ENCODE measurements at regions not wholly inside any gene's neighbourhood (a gene's known extent, or its start where the extent isn't known, plus 50 kb on each side); places are given as distances from the start of the nearest gene placed in this dataset.

GRCh38 chr2:146934921-146935320 lies 909.9 kb upstream of the ACVR2A start:
- no peak overlapping the region for H3K4me3 ChIP-seq (ENCODE audit: control extremely low read depth in 1 of 5, extremely low read depth in 1 of 5, insufficient read depth in 1 of 5, low read depth in 2 of 5, low read length in 4 of 5)
- Mint-ChIP-seq H3K4me1 (peaks cover 5% of the 10 kb centered on the region), H3K27me3 (no peaks in the 10 kb centered on the region), H3K4me3 (no peak overlapping the region), H3K27ac (no peak overlapping the region), H3K9me3 (ENCODE audit: insufficient read depth) (peaks cover 10% of the 10 kb centered on the region)
- TF ChIP-seq CTCF (IDR thresholded peaks at IDR 0.05), result no peak
- no peak for TF ChIP-seq EZH2 (IDR thresholded peaks at IDR 0.05; ENCODE audit: borderline replicate concordance, insufficient read depth, low read depth, low read length, poor library complexity, severe bottlenecking)
- peaks cover 0 to 3% (median 0%) of the 10 kb centered on the region in 3 donors for H3K9me3 ChIP-seq (ENCODE audit: control extremely low read depth in 1 of 3, control insufficient read depth in 2 of 3, insufficient read depth in 1 of 3, low read length in 2 of 3)
- H3K9ac ChIP-seq (ENCODE audit: low read length), result no peak overlapping the region
- no peaks in the 10 kb centered on the region for H3K27me3 ChIP-seq (replicated peaks in 1 of 4; ENCODE audit: control extremely low read depth in 1 of 4, control insufficient read depth in 3 of 4, insufficient read depth in 4 of 4, low read length in 3 of 4)
- no peaks in the 10 kb centered on the region for H4K20me1 ChIP-seq (ENCODE audit: control insufficient read depth, insufficient read depth, low read length, poor library complexity, severe bottlenecking)
- H3K4me2 ChIP-seq (replicated peaks; ENCODE audit: low read depth, low read length, poor library complexity, severe bottlenecking), result no peak overlapping the region
- no peak for ATAC-seq (ENCODE audit: low read depth)
- H2AFZ ChIP-seq (ENCODE audit: insufficient read depth, low read depth, low read length, poor library complexity, severe bottlenecking), result no peak overlapping the region
- no CpG with 5 or more reads among the region's 1 CpG for WGBS (ENCODE audit: insufficient coverage)
- CTCF ChIA-PET, result no interaction called here
- H3K79me2 ChIP-seq (ENCODE audit: control insufficient read depth, insufficient read depth, low read length), result no peaks in the 10 kb centered on the region
- intact Hi-C loops (cut with micrococcal nuclease), result no loop called here
- no peak overlapping the region for H3K27ac ChIP-seq (ENCODE audit: low read length in 2 of 2)
- POLR2A ChIA-PET, result no interaction called here
- no peak for DNase-seq
- H3K4me1 ChIP-seq (ENCODE audit: control insufficient read depth in 2 of 2, insufficient read depth in 2 of 2, low read length in 2 of 2), result no peaks in the 10 kb centered on the region
- H3K36me3 ChIP-seq (replicated peaks in 1 of 2; ENCODE audit: control extremely low read depth in 1 of 2, control insufficient read depth in 1 of 2, extremely low read depth in 1 of 2, insufficient read depth in 2 of 2, low read length in 1 of 2), result no peaks in the 10 kb centered on the region

- ATAC-seq (ENCODE audit: low read depth), result no peak
- 60% methylated on average over 2 of the region's 5 CpGs for WGBS (ENCODE audit: insufficient coverage)
- H3K4me3 Mint-ChIP-seq, result no peak overlapping the region
Measured at GRCh38 chr2:146931109-146931508, 913.7 kb upstream of the ACVR2A start.

More at GRCh38 chr2:146931109-146931508, 913.7 kb upstream of the ACVR2A start:
- no peak for DNase-seq
- H3K9me3 ChIP-seq (ENCODE audit: control extremely low read depth in 1 of 3, control insufficient read depth in 2 of 3, insufficient read depth in 1 of 3, low read length in 2 of 3), result no peaks in the 10 kb centered on the region
- no peak overlapping the region for H2AFZ ChIP-seq (ENCODE audit: insufficient read depth, low read depth, low read length, poor library complexity, severe bottlenecking)
- intact Hi-C loops (cut with micrococcal nuclease), result no loop called here
- no peaks in the 10 kb centered on the region for H3K27me3 Mint-ChIP-seq
- no peaks in the 10 kb centered on the region for H4K20me1 ChIP-seq (ENCODE audit: control insufficient read depth, insufficient read depth, low read length, poor library complexity, severe bottlenecking)
- CTCF ChIA-PET, result no interaction called here
- H3K4me3 ChIP-seq (ENCODE audit: control extremely low read depth in 1 of 5, extremely low read depth in 1 of 5, insufficient read depth in 1 of 5, low read depth in 2 of 5, low read length in 4 of 5), result no peak overlapping the region
- H3K27ac Mint-ChIP-seq, result no peak overlapping the region
- H3K4me1 Mint-ChIP-seq, result peaks cover 5% of the 10 kb centered on the region
- POLR2A ChIA-PET, result no interaction called here
- no peaks in the 10 kb centered on the region for H3K36me3 ChIP-seq (replicated peaks in 1 of 2; ENCODE audit: control extremely low read depth in 1 of 2, control insufficient read depth in 1 of 2, extremely low read depth in 1 of 2, insufficient read depth in 2 of 2, low read length in 1 of 2)
- H3K4me1 ChIP-seq (ENCODE audit: control insufficient read depth in 2 of 2, insufficient read depth in 2 of 2, low read length in 2 of 2), result no peaks in the 10 kb centered on the region
- no peak for TF ChIP-seq CTCF (IDR thresholded peaks at IDR 0.05)
- no peak for TF ChIP-seq EZH2 (IDR thresholded peaks at IDR 0.05; ENCODE audit: borderline replicate concordance, insufficient read depth, low read depth, low read length, poor library complexity, severe bottlenecking)
- peaks cover 10% of the 10 kb centered on the region for H3K9me3 Mint-ChIP-seq (ENCODE audit: insufficient read depth)
- no peaks in the 10 kb centered on the region for H3K79me2 ChIP-seq (ENCODE audit: control insufficient read depth, insufficient read depth, low read length)
- H3K27ac ChIP-seq (ENCODE audit: low read length in 2 of 2), result no peak overlapping the region
- H3K4me2 ChIP-seq (replicated peaks; ENCODE audit: low read depth, low read length, poor library complexity, severe bottlenecking), result no peak overlapping the region
- H3K9ac ChIP-seq (ENCODE audit: low read length), result no peak overlapping the region
- no peaks in the 10 kb centered on the region for H3K27me3 ChIP-seq (replicated peaks in 1 of 4; ENCODE audit: control extremely low read depth in 1 of 4, control insufficient read depth in 3 of 4, insufficient read depth in 4 of 4, low read length in 3 of 4)
